ENCODE measurements at regions not wholly inside any gene's neighbourhood (a gene's known extent, or its start where the extent isn't known, plus 50 kb on each side); places are given as distances from the start of the nearest gene placed in this dataset.

GRCh38 chr1:3983181-3983580 is 83.1 kb upstream of the C1orf174 start:
- no peak for TF ChIP-seq CTCF (conservative IDR thresholded peaks at IDR 0.05; ENCODE audit: low read depth, low read length)
- no peak for TF ChIP-seq CHD1 (IDR thresholded peaks at IDR 0.05; ENCODE audit: low read depth, low read length)
- no peak for TF ChIP-seq RAD21 (IDR thresholded peaks at IDR 0.05; ENCODE audit: low read length)
- no peak for TF ChIP-seq POLR2A (IDR thresholded peaks at IDR 0.05; ENCODE audit: low read depth, low read length)
- no peak for TF ChIP-seq RCOR1 (IDR thresholded peaks at IDR 0.05; ENCODE audit: insufficient replicate concordance, low read length)
- no peak for TF ChIP-seq USF2 (IDR thresholded peaks at IDR 0.05; ENCODE audit: low read depth, low read length)
- TF ChIP-seq MAZ (IDR thresholded peaks at IDR 0.05; ENCODE audit: borderline replicate concordance, low read depth, low read length), result no peak
- TF ChIP-seq BHLHE40 (IDR thresholded peaks at IDR 0.05; ENCODE audit: low read depth, low read length), result no peak
